ENCODE measurements at regions not wholly inside any gene's neighbourhood (a gene's known extent, or its start where the extent isn't known, plus 50 kb on each side); places are given as distances from the start of the nearest gene placed in this dataset.

DNA sequence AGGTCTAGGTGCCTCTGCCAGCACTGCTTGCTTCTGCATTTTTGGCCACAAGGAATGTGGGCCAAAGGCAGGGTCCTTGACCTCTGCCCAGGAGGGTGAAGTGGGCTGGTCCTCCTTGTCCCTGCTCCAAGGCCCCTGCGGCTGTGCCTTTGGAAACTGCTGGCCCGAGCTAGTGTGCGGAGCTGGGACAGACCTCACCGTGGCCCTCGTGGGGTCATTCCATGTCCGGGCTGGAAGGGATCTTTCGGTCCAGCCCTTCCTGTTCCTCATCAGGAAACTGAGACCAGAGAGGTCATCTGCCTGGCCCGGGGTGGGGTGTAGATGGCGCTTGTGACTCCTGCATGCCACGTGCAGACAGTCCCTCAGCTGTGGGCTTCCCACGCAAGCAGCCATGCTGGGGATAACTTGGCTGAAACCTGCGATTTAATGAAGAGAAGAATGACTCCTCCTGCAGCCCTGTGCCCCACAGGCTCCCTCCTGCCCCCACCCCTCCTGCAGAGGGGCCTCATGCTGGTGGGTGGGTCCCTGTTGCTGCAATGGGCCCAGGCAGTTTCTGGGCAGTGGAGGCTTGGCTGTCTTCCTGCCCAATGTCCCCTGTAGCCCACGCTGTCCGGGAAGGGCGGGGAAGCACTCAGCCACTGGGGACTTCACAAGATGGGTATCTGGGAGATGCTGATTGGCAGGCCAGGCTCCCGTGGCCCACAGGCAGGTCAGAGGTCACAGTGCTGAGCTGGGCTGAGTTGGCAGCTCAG is 245.2 kb downstream of the SEC14L1 start:
- TF ChIP-seq ZNF431 (CRISPR knock-in tag; IDR thresholded peaks at IDR 0.05) (no peak), RNF2 (IDR thresholded peaks at IDR 0.05) (no peak), CEBPB (tag; IDR thresholded peaks at IDR 0.05) (no peak), MAFK (IDR thresholded peaks at IDR 0.05; ENCODE audit: low read length) (no peak), CHD2 (IDR thresholded peaks at IDR 0.05; ENCODE audit: low read depth, low read length) (no peak), ZNF282 (CRISPR knock-in tag; IDR thresholded peaks at IDR 0.05) (no peak), FOXM1 (IDR thresholded peaks at IDR 0.05; ENCODE audit: low read depth) (no peak), FOXM1 (CRISPR knock-in tag; IDR thresholded peaks at IDR 0.05; ENCODE audit: low read depth) (no peak), EZH2 (IDR thresholded peaks at IDR 0.05; ENCODE audit: borderline replicate concordance, low read depth, low read length) (no peak), NFE2L1 (tag; IDR thresholded peaks at IDR 0.05; ENCODE audit: borderline replicate concordance, low read depth) (no peak), SAFB2 (IDR thresholded peaks at IDR 0.05; ENCODE audit: borderline replicate concordance, low read depth, low read length, severe bottlenecking) (no peak), NRF1 (conservative IDR thresholded peaks at IDR 0.05 in 1 of 2, IDR thresholded peaks at IDR 0.05 in 1 of 2) (no peak), ZFP30 (CRISPR knock-in tag; IDR thresholded peaks at IDR 0.05; ENCODE audit: borderline replicate concordance) (no peak)
- TF ChIP-seq, protein P1, sequence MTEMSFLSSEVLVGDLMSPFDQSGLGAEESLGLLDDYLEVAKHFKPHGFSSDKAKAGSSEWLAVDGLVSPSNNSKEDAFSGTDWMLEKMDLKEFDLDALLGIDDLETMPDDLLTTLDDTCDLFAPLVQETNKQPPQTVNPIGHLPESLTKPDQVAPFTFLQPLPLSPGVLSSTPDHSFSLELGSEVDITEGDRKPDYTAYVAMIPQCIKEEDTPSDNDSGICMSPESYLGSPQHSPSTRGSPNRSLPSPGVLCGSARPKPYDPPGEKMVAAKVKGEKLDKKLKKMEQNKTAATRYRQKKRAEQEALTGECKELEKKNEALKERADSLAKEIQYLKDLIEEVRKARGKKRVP (CRISPR knock-in tag; IDR thresholded peaks at IDR 0.05): no peak
- TF ChIP-seq, protein P2, sequence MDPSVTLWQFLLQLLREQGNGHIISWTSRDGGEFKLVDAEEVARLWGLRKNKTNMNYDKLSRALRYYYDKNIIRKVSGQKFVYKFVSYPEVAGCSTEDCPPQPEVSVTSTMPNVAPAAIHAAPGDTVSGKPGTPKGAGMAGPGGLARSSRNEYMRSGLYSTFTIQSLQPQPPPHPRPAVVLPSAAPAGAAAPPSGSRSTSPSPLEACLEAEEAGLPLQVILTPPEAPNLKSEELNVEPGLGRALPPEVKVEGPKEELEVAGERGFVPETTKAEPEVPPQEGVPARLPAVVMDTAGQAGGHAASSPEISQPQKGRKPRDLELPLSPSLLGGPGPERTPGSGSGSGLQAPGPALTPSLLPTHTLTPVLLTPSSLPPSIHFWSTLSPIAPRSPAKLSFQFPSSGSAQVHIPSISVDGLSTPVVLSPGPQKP (CRISPR knock-in tag; IDR thresholded peaks at IDR 0.05): no peak
